NCI-H446 (cell line): ENCODE measurements at regions not wholly inside any gene's neighbourhood (a gene's known extent, or its start where the extent isn't known, plus 50 kb on each side); places are given as distances from the start of the nearest gene placed in this dataset.

Source experiments
- DNase-seq, 2 experiments: peaks; one replicate each; lab custom pipeline; 2025; lab: John Stamatoyannopoulos, UW

DNA sequence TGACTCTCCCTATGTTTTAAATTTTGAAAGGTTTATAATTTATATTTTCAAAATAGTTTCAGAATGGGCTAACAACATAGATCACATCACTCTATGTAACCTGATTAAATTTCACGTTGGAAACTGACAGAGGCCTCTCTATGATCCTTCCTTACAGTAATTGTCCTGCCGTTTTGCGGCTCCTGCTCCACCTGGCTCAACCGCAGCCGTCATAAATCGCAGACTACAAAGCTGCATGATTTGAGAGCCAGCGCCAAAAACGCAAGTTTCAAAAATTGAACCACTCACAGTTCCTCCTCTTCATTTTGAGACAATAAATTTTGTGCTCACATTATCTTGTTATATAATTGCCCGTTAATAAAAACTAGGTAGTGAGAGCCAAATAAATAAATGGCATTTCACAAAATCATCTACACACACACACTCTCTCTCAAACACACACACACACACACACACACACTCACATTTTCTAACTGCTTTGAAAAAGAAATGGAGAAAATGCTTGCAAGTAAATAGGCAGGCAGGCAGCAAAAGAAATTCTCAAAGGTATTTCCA, 263.1 kb upstream of the PSMD7 start:
- no peak for DNase-seq

DNA sequence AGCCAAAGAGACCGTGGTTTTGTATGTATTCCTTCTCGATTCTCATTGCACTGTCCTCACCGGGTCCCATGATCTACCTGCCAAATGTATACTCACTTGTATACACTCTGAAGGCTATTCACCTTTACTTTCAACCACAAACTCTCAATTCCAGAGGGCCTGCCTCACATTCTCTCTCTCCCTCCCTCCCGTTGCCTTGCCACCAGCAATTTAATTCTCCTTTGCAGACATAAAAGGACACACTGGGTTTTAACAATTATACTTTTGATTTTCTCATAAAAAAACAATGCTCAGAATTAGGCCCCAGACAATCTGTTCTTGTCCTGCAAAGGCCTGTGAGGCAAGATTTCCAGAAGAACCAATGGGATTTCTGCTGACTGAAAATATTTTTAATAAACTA, 265.1 kb upstream of the PSMD7 start:
- DNase-seq: no peak

DNA sequence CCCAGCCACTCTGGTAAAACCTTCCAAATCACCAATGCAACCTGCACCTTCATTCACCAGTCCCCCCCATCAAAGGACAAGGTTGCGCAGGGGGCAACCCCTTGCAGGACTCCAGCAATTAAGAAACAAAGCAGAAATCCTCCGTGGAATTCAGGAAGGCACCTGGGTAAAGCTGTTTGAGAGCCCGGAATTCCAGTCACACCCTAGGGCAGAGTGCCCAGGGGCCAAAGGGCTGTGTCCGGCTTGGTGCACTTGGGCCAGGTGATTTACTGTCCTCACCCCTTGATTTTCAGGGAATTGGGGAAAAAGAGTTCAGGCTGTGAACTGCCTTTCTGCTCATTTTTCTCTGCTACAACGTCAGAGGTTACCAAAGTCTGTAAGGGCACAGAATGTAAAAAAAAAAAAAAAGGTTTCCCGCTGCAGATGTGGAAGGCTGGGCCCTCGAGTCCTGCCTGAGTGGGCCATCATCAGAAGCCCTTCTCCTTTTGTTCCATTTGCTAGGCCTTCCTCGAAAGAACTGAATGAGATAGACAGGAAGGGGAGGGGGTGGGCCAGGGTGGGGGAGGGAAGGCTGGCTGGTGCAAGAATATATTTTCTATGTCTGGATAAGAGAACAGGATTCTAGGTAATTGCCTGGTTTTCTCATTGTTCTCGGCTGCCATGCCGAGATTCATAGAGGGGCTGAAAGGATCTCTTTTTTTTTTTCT, 266.5 kb upstream of the PSMD7 start:
- DNase-seq: no peak

DNA sequence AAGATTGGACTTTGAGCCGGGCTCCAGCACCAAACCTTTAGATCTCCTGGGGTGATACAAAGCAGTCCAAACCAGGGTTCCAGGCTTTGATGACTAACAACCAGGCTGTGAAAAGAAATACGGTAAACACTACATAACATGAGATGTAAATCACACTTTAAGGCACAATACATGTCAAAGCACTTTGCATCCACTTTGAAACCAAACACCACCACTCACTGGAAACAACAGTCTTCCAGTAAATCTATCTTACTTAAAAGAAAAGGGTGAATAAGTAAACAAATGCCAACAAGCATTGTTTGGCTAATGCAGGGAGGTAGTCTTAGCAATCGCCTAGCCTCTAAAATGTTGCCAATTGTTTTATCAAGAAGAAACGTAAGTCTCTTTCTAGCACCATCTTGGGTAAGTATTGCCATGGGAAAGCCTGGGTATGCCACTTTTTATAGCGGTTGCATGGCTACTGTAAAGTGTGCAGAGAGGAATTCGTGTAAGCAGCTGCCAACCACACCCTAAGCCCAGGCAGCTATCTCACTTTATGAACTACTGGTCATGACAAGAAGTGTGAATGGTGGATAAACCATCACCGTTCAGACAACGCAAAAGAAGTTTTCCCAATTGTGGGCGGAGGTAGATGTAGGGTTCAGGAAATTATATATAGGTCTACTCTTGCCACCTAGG, 267.4 kb upstream of the PSMD7 start:
- DNase-seq: no peak

DNA sequence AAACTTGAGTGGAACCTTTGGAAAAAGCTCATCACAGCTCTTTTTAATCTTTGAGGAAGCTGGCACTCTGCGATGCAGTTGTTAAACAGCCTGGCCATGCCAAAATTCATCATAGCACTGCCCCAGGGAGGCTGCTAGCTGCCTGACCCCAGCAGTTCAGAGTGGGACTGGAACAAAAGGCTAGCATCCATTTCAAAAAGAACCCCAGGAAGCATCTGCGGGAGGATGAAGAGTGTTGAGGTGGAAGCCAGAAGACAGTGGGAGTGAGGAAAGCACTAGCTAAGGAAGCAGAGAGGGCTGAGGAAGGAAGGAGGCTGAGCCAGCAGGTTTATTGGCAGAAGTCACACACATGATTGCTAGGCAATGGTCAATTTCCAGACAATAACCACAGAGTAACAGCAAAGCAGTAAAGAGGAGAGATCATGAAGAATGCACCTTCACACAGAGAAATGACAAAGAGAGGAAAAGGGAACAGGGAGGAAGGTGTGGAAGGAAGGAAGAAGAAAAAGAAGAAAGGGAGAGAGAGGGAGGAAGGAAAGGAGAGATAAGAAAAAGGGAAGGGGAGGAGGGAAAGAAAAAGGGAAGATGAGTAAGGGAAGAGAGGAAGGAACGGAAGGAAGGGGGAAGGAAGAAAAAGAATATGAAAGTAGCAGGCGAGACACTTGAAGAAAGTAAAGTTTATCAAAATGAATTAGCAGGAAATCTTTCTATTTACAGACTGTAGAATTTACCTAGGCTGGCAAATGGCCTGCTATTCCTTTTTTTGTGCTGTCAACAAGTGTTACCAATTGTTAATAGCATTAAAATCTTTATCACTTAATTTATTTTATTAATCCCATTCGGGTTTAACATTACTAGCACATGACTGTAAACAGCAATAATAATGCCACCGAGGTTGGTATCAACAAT, 270.0 kb upstream of the PSMD7 start:
- no peak for DNase-seq

DNA sequence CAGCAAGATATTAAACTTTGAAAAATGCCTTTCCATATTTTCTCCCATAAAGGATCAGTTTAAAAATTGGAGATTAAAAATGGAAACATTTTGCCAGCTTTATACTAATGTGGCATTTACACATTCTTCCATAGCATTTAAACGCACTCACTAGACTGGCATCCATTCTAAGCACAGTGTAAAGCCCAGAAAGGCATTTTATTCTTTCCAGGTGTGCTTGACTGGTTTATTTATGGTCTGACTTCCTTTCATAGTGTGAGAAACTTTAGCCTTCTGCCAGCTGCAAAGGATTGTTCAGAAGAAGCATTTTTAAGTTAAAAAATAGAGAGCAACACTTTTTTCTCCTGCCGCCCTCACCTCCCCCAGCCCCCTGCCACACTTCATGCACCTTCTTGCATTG, 271.7 kb upstream of the PSMD7 start:
- no peak for DNase-seq

DNA sequence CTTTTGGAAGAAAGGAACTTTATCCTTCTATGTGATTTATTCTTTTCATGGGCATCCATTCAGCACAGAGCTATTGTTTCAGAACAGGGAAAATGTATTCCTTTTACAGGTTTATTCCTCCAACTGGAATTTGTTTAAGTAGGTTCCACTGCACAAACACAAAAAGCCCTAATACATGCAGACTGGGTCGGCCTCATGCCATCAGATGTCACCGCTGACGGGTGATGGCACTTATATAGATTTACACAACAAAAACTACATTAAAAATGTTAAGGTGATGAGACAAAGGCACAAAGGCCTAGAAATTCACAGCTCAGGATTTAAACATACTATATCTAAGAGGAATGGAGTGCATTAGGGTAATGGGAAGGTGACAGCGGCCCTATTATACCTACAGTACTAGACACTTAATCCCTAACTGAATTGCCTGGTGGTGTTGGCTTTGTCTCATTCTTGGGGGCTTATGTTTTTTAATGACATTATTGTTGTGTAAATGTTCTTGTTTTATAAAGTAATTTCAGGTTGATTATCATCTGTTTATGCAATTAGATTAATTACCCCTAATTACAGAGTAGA, 276.4 kb upstream of the PSMD7 start:
- DNase-seq: no peak

DNA sequence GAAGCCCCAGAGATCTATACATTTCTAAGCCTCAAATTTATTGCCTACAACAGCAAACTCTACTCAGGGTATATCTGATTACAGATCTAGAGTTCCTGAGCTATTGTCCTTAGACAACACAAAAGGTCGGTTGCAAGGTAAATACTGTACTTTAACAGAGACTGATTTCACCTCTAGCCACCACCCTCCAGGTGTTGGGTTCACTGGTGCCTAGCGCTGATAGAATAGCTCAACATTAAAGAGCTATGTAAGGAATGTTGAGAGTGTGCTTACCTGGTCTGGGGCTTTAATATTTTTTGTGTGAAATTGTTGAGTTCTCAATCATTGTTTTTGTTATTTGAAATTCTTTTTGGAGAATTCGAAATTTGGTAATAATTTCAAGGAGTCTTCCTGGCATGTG, 277.0 kb upstream of the PSMD7 start:
- DNase-seq: no peak

DNA sequence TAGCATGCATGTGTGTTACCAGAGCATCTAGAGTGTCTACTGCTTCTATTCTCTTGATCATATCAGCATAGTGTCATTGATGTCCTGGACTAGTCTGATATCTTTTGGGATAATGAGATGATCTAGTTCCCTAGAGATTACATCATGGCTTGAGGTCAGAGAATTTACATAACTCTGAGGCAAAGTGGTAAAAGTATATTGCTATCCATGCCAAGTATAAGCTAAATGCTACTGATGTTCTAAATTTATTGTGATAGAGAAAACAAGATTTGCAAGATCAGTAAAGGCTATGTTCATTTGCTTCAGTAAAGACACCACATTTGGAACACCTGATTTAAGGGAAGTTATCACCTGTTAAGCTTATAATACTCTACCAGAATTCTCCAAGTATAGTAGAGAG, 280.7 kb upstream of the PSMD7 start:
- no peak for DNase-seq

DNA sequence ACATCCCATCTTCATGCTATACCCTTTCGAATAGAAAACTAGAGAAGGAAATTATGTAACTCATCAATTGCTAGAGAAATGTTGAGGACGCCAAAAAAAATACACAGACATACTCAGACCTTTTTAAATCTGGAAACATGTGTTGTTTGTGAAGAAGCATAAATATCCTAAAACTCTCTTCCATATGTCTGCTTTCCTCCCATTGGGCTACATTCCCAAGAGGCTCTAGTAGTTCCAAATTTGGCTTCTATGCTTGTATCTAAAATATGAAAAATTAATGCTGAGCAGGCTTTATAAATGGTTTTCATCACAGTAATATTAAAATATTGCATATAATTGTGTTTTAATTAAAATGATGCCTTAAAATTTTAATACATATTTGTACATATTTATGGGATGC, 297.9 kb upstream of the PSMD7 start:
- DNase-seq: no peak

DNA sequence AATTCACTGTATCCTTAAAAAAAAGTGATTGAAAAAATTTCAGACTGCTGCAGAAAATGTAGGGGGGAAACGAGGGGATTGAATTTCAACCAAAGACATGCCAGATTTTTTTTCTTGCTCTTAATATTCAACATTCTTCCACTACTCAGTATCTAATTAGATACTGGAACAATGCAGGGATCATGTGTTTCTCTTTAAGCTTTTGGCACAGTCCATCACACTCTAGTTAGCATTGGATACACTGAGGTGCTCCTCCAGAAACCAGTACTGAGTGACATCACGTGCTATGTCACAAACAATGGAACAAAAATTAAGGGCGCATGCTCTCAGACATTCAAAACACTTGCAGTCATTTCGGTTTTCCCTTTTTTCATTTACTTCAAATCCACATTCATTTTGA, 298.6 kb upstream of the PSMD7 start:
- no peak for DNase-seq

DNA sequence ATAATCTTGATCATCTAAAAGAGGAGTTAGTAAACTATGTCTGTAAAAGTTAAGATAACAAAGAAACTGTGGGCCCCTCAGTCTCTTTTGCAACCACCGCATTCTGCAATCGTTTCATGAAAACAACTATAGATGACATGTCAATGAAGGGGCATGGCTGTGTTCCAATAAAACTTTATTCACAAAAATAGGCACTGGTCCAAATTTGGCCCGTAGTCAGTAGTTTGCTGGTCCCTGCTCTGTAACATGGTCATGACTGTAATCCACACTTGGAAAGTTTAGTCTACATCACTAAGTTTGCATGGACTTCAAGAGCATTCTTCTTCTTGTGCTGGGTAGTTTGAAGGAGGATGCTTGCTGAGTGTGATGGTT, 299.3 kb upstream of the PSMD7 start:
- DNase-seq: no peak

DNA sequence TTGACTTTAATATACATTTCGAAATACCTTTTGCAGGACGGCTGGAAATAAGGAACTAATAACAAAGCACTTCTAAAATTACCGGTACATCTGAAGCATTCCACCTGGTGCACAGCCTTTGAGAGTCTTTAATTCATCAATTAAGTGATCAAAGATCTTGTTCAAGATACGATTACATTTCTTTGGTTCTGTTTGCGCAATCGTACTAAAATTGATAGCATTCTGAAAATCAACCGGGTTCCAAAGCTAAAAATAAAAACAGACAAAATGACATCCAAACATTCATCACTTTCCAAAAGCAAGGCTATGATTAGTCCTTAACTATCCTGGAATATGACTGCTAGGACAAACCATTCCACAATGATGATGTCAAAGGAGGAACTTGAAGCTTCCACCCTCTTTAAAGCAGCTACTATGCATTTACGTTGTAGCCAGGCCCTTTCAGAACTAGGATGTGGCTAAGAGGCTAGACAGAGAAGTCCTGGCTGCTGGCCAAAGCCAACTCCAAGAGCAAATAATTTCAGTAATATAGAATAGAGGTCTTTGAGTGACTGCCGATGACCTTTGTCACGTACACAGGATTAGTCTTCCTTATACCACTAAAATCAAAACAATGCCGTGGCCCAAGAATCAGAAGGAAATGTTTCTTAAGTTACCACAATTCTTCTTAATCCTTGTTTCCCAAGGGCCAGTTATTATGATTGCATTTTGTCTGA, 299.8 kb upstream of the PSMD7 start:
- no peak for DNase-seq

DNA sequence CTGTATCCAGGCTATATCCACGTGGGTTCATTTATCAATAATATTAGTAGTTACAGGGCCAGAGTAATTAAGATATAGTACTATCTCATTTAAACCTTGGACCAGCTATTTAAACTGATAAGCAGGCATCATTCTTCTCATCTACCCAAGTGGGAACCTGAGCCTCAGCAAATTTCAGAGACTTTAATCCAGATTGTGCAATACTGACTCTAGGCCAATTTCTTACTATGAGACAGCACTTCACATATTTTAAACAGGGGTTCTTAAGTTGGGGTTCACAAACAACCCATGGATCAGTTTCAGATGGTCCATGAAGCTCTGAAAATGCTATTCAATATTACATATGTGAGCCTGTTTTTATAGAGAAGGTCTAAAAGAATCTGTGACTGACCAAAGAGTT, 302.7 kb upstream of the PSMD7 start:
- DNase-seq: no peak

DNA sequence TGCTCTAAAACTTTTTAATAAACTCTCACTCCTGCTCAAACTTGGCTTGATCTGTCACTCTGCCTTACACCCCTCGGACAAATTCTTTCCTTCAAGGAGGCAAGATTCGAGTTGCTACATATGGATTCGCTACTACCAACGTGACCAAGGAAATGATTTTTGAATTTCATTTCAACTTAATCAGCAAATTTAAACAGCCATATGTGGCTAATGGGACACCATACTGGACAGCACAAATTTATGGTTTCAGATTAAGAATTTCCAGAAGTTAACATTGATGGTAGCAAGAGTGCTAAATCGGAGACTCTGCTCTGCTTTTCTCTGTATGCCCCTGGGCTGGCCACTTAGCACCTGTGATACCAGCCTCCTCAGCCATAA, 318.2 kb upstream of the PSMD7 start:
- no peak for DNase-seq

DNA sequence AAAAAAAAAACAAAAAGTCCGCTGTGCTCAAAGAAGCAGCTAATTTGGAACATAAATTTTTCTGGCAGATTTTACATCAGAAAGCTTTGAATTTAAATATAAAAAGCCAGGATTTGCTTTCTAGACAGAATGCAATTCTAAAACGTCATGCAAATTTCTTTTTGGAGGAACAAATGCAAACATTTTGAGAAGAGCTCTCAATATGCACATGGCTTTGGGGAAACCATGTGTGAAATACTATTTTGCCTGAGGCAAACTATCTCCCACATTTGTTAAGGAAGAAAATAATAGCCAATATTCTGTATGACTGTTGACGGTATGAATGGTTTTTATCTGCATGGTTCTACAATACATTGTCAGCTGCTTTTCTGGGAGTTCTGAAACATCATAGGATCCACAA, 320.0 kb upstream of the PSMD7 start:
- no peak for DNase-seq

DNA sequence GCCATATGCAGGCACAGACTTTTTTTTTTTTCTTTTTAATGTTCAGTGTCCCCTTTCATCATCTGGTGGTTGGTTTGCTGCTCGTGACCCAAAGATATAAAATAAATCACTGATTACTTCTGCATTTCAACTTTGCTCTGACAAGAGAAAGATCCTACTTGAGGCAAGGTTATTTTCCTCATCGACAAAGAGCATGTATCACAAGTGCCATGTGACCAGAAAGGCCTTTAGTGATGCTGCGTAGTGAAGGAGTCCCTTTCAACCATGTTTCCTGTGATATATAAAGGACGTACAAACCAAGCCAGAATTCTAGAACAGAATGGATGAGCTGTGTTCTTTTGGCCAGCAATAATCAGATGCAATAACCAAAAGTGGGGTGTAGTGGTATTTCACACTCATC, 323.4 kb upstream of the PSMD7 start:
- DNase-seq: no peak

DNA sequence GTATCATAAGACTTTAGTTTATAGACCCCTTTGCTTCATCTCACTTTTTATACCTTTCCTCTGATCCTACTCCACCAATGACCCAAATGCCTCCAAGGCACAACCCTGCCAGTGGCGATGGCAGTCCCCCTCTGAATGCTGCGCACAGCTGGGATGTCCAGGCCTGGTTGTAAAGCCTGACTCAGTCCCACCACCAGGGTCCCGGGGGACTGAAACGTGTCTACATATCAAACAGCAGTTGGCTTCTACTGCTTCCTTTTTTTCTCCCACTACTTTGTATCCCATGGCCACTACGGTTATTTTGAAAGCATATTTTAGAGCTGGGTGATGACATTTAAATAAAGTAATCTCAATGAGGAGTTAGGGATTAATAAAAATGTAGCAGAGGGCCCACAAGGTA, 329.8 kb upstream of the PSMD7 start:
- DNase-seq: no peak

DNA sequence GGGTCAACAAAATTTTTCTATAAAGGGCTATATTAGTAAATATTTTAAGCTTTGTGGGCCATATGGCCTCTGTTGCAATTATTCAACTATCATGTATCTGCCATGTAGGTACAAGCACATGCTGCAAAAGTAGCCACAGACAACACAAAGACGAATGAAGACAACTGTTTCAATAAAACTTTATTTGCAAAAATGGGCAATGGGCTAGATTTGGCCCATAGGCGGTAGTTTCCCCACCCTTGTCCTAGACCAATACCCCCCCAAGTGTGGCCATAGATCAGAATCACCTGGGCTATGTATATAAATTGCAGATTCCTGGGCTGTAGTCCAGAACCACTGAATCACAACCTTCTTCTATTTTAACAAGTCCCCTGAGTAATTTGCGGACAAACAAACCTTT, 331.0 kb upstream of the PSMD7 start:
- no peak for DNase-seq

DNA sequence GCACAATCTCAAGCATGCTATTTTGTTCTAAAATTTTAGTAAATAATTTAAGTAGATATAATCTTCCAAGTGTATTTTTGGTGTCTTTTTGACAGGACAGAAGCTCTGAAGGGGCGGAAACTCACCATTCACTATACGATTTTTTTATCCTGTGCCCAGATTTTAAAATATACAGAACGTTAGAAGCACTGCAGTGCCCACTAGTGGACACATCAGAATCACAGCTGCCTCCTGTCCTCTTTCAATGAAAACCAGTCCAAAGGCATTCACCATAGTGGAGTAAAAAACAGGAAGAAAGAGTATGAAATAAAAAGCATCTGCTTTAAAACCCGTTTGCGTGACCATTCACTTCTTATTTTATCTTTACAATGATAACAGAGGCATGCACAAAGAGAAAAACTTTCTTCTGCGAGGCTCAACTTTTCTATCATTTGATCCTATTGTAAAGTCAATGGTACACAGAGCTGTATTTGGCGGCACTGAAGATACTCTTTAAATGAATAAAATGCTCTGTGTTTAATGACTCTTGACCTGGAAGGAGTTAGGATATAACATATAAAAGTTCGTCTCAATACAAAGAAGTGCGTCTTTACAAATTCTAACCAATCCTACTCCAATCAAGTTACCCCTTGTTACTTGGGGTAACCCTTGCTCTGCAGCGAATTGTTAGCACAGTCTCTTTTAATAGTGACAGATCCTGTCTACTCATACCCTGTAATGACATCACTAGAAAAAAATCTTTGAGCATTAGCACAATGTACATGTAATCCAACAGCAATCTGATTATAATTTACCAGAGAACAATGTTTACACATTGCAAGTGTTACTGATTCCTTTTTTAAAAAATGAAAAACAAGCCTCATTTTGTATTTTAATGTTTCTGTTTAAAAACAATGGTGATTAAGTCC, 339.8 kb upstream of the PSMD7 start:
- DNase-seq: peak; percentile 18 to 45

DNA sequence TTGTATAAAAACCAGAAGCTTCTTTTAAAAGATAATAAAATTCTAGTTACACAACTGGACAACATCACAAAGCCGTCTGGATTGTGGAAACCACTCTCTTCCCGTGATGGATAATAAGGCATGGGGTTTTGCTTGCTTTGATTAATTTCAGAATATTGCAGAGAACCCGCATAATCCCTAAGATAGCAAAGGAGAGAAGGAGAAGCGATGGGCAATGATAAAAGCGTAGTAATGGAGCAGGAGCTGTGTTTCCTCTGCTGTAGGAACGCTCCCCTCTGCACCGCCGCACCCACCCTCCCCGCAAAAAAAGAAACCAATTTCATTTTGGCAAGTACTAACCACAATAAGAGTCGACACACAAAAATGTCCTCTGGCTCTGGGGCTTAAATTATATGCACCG, 340.9 kb upstream of the PSMD7 start:
- DNase-seq: no peak
